IMR-90 (cell line): ENCODE measurements at regions not wholly inside any gene's neighbourhood (a gene's known extent, or its start where the extent isn't known, plus 50 kb on each side); places are given as distances from the start of the nearest gene placed in this dataset.

Source experiments
- ATAC-seq: fragments of 200-7000 bp; cut with Tn5 transposase; 2 replicates; pipeline ENCODE4 v1.9.1; 2020; ENCODE audit warnings: low read depth, mild to moderate bottlenecking, moderate library complexity
- BruUV-seq: library from RNA; stranded (reverse); fragments of 400-500 nt; replicated peaks from 2 replicates; lab custom pipeline; 2021; lab: Mats Ljungman, UMichigan
- CTCF ChIA-PET: fragments of 300-600 bp; formaldehyde crosslinking; extraction: SDS; loops from one replicate; lab custom pipeline; 2021; ENCODE audit warnings: antibody characterized with exemption; lab: Yijun Ruan, JAX
- POLR2A ChIA-PET: fragments of 300-600 bp; sonication (Branson Sonifier 250); formaldehyde crosslinking; loops from one replicate; lab custom pipeline; 2022; ENCODE audit warnings: antibody characterized with exemption; ENCODE audit not compliant: unreplicated experiment; lab: Charles Lee
- DNase-seq: peaks from one replicate; pipeline ENCODE4 v3.0.0; 2013
- H2AFZ ChIP-seq: replicated peaks from 2 replicates; pipeline ENCODE3; 2013; ENCODE audit warnings: low read length, mild to moderate bottlenecking; ENCODE audit not compliant: poor library complexity
- H2AK5ac ChIP-seq: 2 replicates; pipeline ENCODE4 v1.6.1; 2013; ENCODE audit warnings: low read depth, low read length, inconsistent platforms
- H2AK9ac ChIP-seq: replicated peaks from 2 replicates; pipeline ENCODE3; 2013; ENCODE audit warnings: mild to moderate bottlenecking, low read depth, low read length, moderate library complexity; ENCODE audit not compliant: poor library complexity
- H2BK120ac ChIP-seq: 2 replicates; pipeline ENCODE4 v1.6.1; 2013; ENCODE audit warnings: low read depth, low read length, inconsistent platforms
- H2BK15ac ChIP-seq: 3 replicates; pipeline ENCODE4 v1.6.1; 2013; ENCODE audit warnings: low read depth, low read length, inconsistent platforms
- H2BK20ac ChIP-seq: 2 replicates; pipeline ENCODE4 v1.6.1; 2013; ENCODE audit warnings: low read depth, mild to moderate bottlenecking, inconsistent platforms, low read length, moderate library complexity
- H2BK5ac ChIP-seq: 2 replicates; pipeline ENCODE4 v1.6.1; 2013; ENCODE audit warnings: mild to moderate bottlenecking, low read depth, low read length, inconsistent platforms; ENCODE audit not compliant: poor library complexity, severe bottlenecking
- H3K14ac ChIP-seq: replicated peaks from 2 replicates; pipeline ENCODE4 v1.6.1; 2013; ENCODE audit warnings: low read depth, low read length, inconsistent platforms
- H3K18ac ChIP-seq: 2 replicates; pipeline ENCODE4 v1.6.1; 2013; ENCODE audit warnings: low read depth, low read length, control low read depth
- H3K23ac ChIP-seq: 2 replicates; pipeline ENCODE4 v1.6.1; 2013; ENCODE audit warnings: low read depth, low read length, inconsistent platforms
- H3K27ac ChIP-seq: 2 replicates; pipeline ENCODE4 v1.5.1; 2013; ENCODE audit warnings: mild to moderate bottlenecking, control low read depth, low read length; ENCODE audit not compliant: insufficient read depth
- H3K27me3 ChIP-seq: 2 replicates; pipeline ENCODE4 v1.6.1; 2013; ENCODE audit warnings: low read length; ENCODE audit not compliant: control insufficient read depth, insufficient read depth
- H3K36me3 ChIP-seq: 2 replicates; pipeline ENCODE4 v1.6.1; 2013; ENCODE audit warnings: low read length, mixed read lengths; ENCODE audit not compliant: control insufficient read depth, insufficient read depth
- H3K4ac ChIP-seq: 2 replicates; pipeline ENCODE4 v1.6.1; 2013; ENCODE audit warnings: low read depth, low read length, inconsistent platforms
- H3K4me1 ChIP-seq: 2 replicates; pipeline ENCODE4 v1.6.1; 2013; ENCODE audit warnings: low read length, mixed read lengths; ENCODE audit not compliant: control insufficient read depth, insufficient read depth
- H3K4me2 ChIP-seq: 2 replicates; pipeline ENCODE4 v1.6.1; 2013; ENCODE audit warnings: low read depth, mild to moderate bottlenecking, control low read depth, low read length, moderate library complexity
- H3K4me3 ChIP-seq: 2 replicates; pipeline ENCODE4 v1.5.1; 2013; ENCODE audit warnings: low read depth, mild to moderate bottlenecking, control low read depth, low read length, moderate library complexity; ENCODE audit not compliant: insufficient read depth
- H3K56ac ChIP-seq: 2 replicates; pipeline ENCODE4 v1.6.1; 2013; ENCODE audit warnings: low read length, inconsistent platforms; ENCODE audit not compliant: insufficient read depth; ENCODE audit errors: extremely low read depth
- H3K79me1 ChIP-seq, 2 experiments: 2 replicates each; pipeline ENCODE4 v1.6.1; 2013; ENCODE audit warnings: low read length in 2 of 2, inconsistent platforms in 1 of 2, low read depth in 1 of 2
- H3K9ac ChIP-seq: 2 replicates; pipeline ENCODE4 v1.6.1; 2013; ENCODE audit warnings: low read depth, low read length, control low read depth
- H3K9me1 ChIP-seq: 2 replicates; pipeline ENCODE4 v1.6.1; 2013; ENCODE audit warnings: low read length, inconsistent platforms; ENCODE audit not compliant: insufficient read depth
- H3K9me3 ChIP-seq: 2 replicates; pipeline ENCODE4 v1.6.1; 2013; ENCODE audit warnings: low read length; ENCODE audit not compliant: control insufficient read depth, insufficient read depth
- H4K20me1 ChIP-seq: 2 replicates; pipeline ENCODE4 v1.6.1; 2013; ENCODE audit warnings: low read length, inconsistent platforms; ENCODE audit not compliant: insufficient read depth
- H4K5ac ChIP-seq: 2 replicates; pipeline ENCODE4 v1.6.1; 2013; ENCODE audit warnings: mild to moderate bottlenecking, low read depth, low read length, control low read depth
- H4K8ac ChIP-seq, 2 experiments: 2 replicates each; pipeline ENCODE4 v1.6.1; 2013; ENCODE audit warnings: low read depth in 2 of 2, low read length in 2 of 2, control low read depth in 1 of 2, inconsistent platforms in 1 of 2
- H4K91ac ChIP-seq: 2 replicates; pipeline ENCODE4 v1.6.1; 2013; ENCODE audit warnings: low read depth, low read length, inconsistent platforms; ENCODE audit not compliant: insufficient read depth
- CHD1 ChIP-seq: IDR thresholded peaks from 2 replicates; pipeline ENCODE4 v1.6.1; 2012; ENCODE audit warnings: low read depth, low read length, improper control_type of control experiment
- FOS ChIP-seq: fragments of 150-350 bp; IDR thresholded peaks from 2 replicates; pipeline ENCODE4 v1.6.1; 2016; ENCODE audit warnings: low read depth, low read length
- MAFK ChIP-seq: IDR thresholded peaks from 2 replicates; pipeline ENCODE4 v1.6.1; 2012; ENCODE audit warnings: low read depth, low read length, improper control_type of control experiment
- MAZ ChIP-seq: IDR thresholded peaks from 2 replicates; pipeline ENCODE4 v1.6.1; 2012; ENCODE audit warnings: low read depth, mild to moderate bottlenecking, low read length, improper control_type of control experiment, moderate library complexity, borderline replicate concordance
- MXI1 ChIP-seq: IDR thresholded peaks from 2 replicates; pipeline ENCODE4 v1.6.1; 2012; ENCODE audit warnings: low read depth, mild to moderate bottlenecking, low read length, moderate library complexity, borderline replicate concordance
- NFE2L2 ChIP-seq: fragments of 150-350 bp; IDR thresholded peaks from 2 replicates; pipeline ENCODE4 v1.6.1; 2016; ENCODE audit warnings: low read depth, mild to moderate bottlenecking, low read length
- RAD21 ChIP-seq: IDR thresholded peaks from 2 replicates; pipeline ENCODE4 v1.6.1; 2012; ENCODE audit warnings: low read length, improper control_type of control experiment
- RCOR1 ChIP-seq: IDR thresholded peaks from 2 replicates; pipeline ENCODE4 v1.6.1; 2012; ENCODE audit warnings: mild to moderate bottlenecking, low read length, improper control_type of control experiment; ENCODE audit not compliant: insufficient replicate concordance
- SMC3 ChIP-seq: fragments of 150-350 bp; IDR thresholded peaks from 2 replicates; pipeline ENCODE4 v1.6.1; 2016; ENCODE audit warnings: low read depth, mild to moderate bottlenecking, antibody characterized with exemption, low read length, moderate library complexity
- dilution Hi-C: fragments of 300-500 bp; cut with HindIII; formaldehyde crosslinking; loops from one replicate; pipeline ENCODE4 v1.14.3; 2018; ENCODE audit warnings: low sequenced_read_pairs; ENCODE audit not compliant: unreplicated experiment
- in situ Hi-C: fragments of 300-500 bp; cut with MboI; formaldehyde crosslinking; loops from 3 replicates; pipeline ENCODE4 v1.14.3; 2019; ENCODE audit warnings: low sequenced_read_pairs, inconsistent platforms, mixed read lengths
- intact Hi-C: fragments of 100-400 bp; cut with micrococcal nuclease; formaldehyde crosslinking; loops from 2 replicates; pipeline ENCODE4 v1.10.0; 2022
- TF ChIP-seq, protein P1 (sequence below): fragments of 150-350 bp; IDR thresholded peaks from 2 replicates; pipeline ENCODE4 v1.6.1; 2017; ENCODE audit warnings: mild to moderate bottlenecking, antibody characterized with exemption, low read length, low read depth

DNA sequence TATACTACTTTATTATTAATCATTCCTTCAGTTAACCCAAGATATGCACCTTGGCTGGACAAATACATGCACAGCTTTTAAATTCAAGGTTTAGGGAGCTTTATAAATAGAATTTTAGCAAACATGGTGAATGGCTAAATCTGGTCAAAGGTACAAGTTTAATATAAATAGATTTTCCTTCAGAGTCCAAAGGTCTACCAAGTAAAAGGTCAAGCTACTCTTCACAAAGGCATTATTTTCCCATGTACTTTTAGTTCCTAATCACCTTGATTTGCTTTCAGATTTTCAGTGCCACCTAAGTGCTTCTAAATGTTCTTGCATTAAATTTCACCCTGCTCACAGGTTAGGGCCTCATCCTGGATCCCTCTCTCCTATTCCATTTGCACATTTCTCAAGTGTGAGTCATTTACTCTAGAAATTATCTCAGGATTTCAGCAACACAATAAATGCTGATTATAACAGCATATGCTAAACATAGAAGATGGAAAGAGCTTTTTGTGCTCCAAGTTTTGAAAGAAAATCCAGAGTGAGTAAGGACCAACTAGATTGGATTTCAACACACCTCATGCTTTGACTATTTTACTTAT is 459.4 kb upstream of the ITGA1 start:
- Histone ChIP-seq H2BK20ac (no peak overlapping the region), H3K9me1 (no peaks in the 10 kb centered on the region), H4K8ac (no peak overlapping the region), H3K36me3 (no peaks in the 10 kb centered on the region), H4K91ac (no peak overlapping the region), H3K56ac (no peak overlapping the region), H3K9ac (no peak overlapping the region), H3K14ac (no peak overlapping the region), H3K4me2 (no peak overlapping the region), H2AK9ac (no peak overlapping the region), H4K20me1 (no peaks in the 10 kb centered on the region), H3K4ac (no peak overlapping the region), H3K79me1 (no peaks in the 10 kb centered on the region), H3K27ac (no peak overlapping the region), H3K9me3 (no peaks in the 10 kb centered on the region), H2BK120ac (no peak overlapping the region), H2AFZ (no peak overlapping the region), H3K4me3 (no peak overlapping the region), H3K18ac (no peak overlapping the region), H4K5ac (no peak overlapping the region), H3K4me1 (no peaks in the 10 kb centered on the region), H3K27me3 (no peaks in the 10 kb centered on the region), H2AK5ac (no peak overlapping the region), H2BK5ac (no peak overlapping the region), H3K23ac (no peak overlapping the region), H2BK15ac (no peak overlapping the region)
- ChIA-PET POLR2A (no interaction called here), CTCF (no interaction called here)
- no peak for ATAC-seq
- TF ChIP-seq SMC3: no peak
- TF ChIP-seq CHD1: no peak
- no peak for TF ChIP-seq MAZ
- no peak for TF ChIP-seq RCOR1
- TF ChIP-seq MAFK: no peak
- no peak for TF ChIP-seq FOS
- TF ChIP-seq, protein P1, sequence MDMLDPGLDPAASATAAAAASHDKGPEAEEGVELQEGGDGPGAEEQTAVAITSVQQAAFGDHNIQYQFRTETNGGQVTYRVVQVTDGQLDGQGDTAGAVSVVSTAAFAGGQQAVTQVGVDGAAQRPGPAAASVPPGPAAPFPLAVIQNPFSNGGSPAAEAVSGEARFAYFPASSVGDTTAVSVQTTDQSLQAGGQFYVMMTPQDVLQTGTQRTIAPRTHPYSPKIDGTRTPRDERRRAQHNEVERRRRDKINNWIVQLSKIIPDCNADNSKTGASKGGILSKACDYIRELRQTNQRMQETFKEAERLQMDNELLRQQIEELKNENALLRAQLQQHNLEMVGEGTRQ: no peak
- no peak for TF ChIP-seq NFE2L2
- TF ChIP-seq RAD21: no peak
- no peak for TF ChIP-seq MXI1
- in situ Hi-C loops (no loop called here), intact Hi-C loops (no loop called here), dilution Hi-C loops (no loop called here)
- no peak for DNase-seq
- BruUV-seq: no TSS peak
